ENCODE measurements at regions not wholly inside any gene's neighbourhood (a gene's known extent, or its start where the extent isn't known, plus 50 kb on each side); places are given as distances from the start of the nearest gene placed in this dataset.

- no peaks in the 10 kb centered on the region for H3K9me3 ChIP-seq
Measured at GRCh38 chr13:23996456-23996855, 99.2 kb upstream of the C1QTNF9B start.

GRCh38 chr13:23999424-23999823, 102.1 kb upstream of the C1QTNF9B start:
- Histone ChIP-seq H3K9me3 (no peaks in the 10 kb centered on the region), H3K36me3 (no peaks in the 10 kb centered on the region), H3K4me3 (no peak overlapping the region), H3K27me3 (0 out of 2 replicates have a peak, but pooled peaks cover 2% of the 10 kb centered on the region)
- no peak for DNase-seq

More at GRCh38 chr13:23996456-23996855, 99.2 kb upstream of the C1QTNF9B start:
- Histone ChIP-seq H3K4me3 (no peak overlapping the region), H3K36me3 (no peaks in the 10 kb centered on the region), H3K27me3 (no peaks in the 10 kb centered on the region)
- no peak for DNase-seq

- Histone ChIP-seq H3K36me3 (no peaks in the 10 kb centered on the region), H3K27me3 (0 out of 2 replicates have a peak, but pooled peaks cover 5% of the 10 kb centered on the region), H3K4me3 (no peak overlapping the region), H3K9me3 (no peaks in the 10 kb centered on the region)
- DNase-seq = no peak
Measured at GRCh38 chr13:24002206-24002815, 105.0 kb upstream of the C1QTNF9B start.

GRCh38 chr13:24004142-24004899, 107.0 kb upstream of the C1QTNF9B start:
- Histone ChIP-seq H3K27me3 (0 out of 2 replicates have a peak, but pooled peaks cover 5% of the 10 kb centered on the region), H3K4me3 (no peak overlapping the region), H3K9me3 (no peaks in the 10 kb centered on the region), H3K36me3 (no peaks in the 10 kb centered on the region)
- no peak for DNase-seq

- Histone ChIP-seq H3K4me3 (no peak overlapping the region), H3K27me3 (0 out of 2 replicates have a peak, but pooled peaks cover 5% of the 10 kb centered on the region), H3K36me3 (no peaks in the 10 kb centered on the region), H3K9me3 (no peaks in the 10 kb centered on the region)
- DNase-seq = no peak
Measured at GRCh38 chr13:24004971-24005370, 107.7 kb upstream of the C1QTNF9B start.

- Histone ChIP-seq H3K36me3 (no peaks in the 10 kb centered on the region), H3K9me3 (no peaks in the 10 kb centered on the region), H3K4me3 (no peak overlapping the region), H3K27me3 (0 out of 2 replicates have a peak, but pooled peaks cover 5% of the 10 kb centered on the region)
- no peak for DNase-seq
Measured at GRCh38 chr13:24005755-24006281, 108.5 kb upstream of the C1QTNF9B start.

GRCh38 chr13:24006520-24007248, 109.4 kb upstream of the C1QTNF9B start:
- Histone ChIP-seq H3K36me3 (no peaks in the 10 kb centered on the region), H3K4me3 (no peak overlapping the region), H3K27me3 (0 out of 2 replicates have a peak, but pooled peaks cover 5% of the 10 kb centered on the region), H3K9me3 (no peaks in the 10 kb centered on the region)
- DNase-seq = no peak

GRCh38 chr13:24007979-24008620, 110.8 kb upstream of the C1QTNF9B start:
- Histone ChIP-seq H3K36me3 (no peaks in the 10 kb centered on the region), H3K4me3 (no peak overlapping the region), H3K27me3 (0 out of 2 replicates have a peak, but pooled peaks cover 5% of the 10 kb centered on the region), H3K9me3 (no peaks in the 10 kb centered on the region)
- no peak for DNase-seq

- no peak overlapping the region for H3K4me3 ChIP-seq
- no peaks in the 10 kb centered on the region for H3K9me3 ChIP-seq
- 0 out of 2 replicates have a peak, but pooled peaks cover 5% of the 10 kb centered on the region for H3K27me3 ChIP-seq
- no peaks in the 10 kb centered on the region for H3K36me3 ChIP-seq
- DNase-seq = peak; percentile 28
Measured at GRCh38 chr13:24008679-24009078, 111.4 kb upstream of the C1QTNF9B start.

- no peaks in the 10 kb centered on the region for H3K36me3 ChIP-seq
- H3K4me3 ChIP-seq = no peak overlapping the region
- no peak for DNase-seq
Measured at GRCh38 chr13:24011266-24011665, 114.0 kb upstream of the C1QTNF9B start.

GRCh38 chr13:24012648-24013047, 115.3 kb upstream of the C1QTNF9B start:
- Histone ChIP-seq H3K36me3 (no peaks in the 10 kb centered on the region), H3K4me3 (no peak overlapping the region), H3K27me3 (no peaks in the 10 kb centered on the region), H3K9me3 (no peaks in the 10 kb centered on the region)
- no peak for DNase-seq

More at GRCh38 chr13:24011266-24011665, 114.0 kb upstream of the C1QTNF9B start:
- no peaks in the 10 kb centered on the region for H3K27me3 ChIP-seq
- no peaks in the 10 kb centered on the region for H3K9me3 ChIP-seq

- Histone ChIP-seq H3K9me3 (no peaks in the 10 kb centered on the region), H3K27me3 (no peaks in the 10 kb centered on the region), H3K36me3 (no peaks in the 10 kb centered on the region), H3K4me3 (no peak overlapping the region)
- DNase-seq = no peak
Measured at GRCh38 chr13:24013189-24013588, 115.9 kb upstream of the C1QTNF9B start.

- Histone ChIP-seq H3K36me3 (no peaks in the 10 kb centered on the region), H3K9me3 (no peaks in the 10 kb centered on the region), H3K4me3 (no peak overlapping the region), H3K27me3 (no peaks in the 10 kb centered on the region)
- no peak for DNase-seq
Measured at GRCh38 chr13:24016046-24016445, 118.7 kb upstream of the C1QTNF9B start.

GRCh38 chr13:24022568-24022967, 125.3 kb upstream of the C1QTNF9B start:
- Histone ChIP-seq H3K36me3 (no peaks in the 10 kb centered on the region), H3K9me3 (no peaks in the 10 kb centered on the region), H3K4me3 (no peak overlapping the region), H3K27me3 (no peaks in the 10 kb centered on the region)
- no peak for DNase-seq

GRCh38 chr13:24023073-24023472, 125.8 kb upstream of the C1QTNF9B start:
- Histone ChIP-seq H3K4me3 (no peak overlapping the region), H3K36me3 (no peaks in the 10 kb centered on the region), H3K27me3 (no peaks in the 10 kb centered on the region), H3K9me3 (no peaks in the 10 kb centered on the region)
- DNase-seq = no peak

- Histone ChIP-seq H3K9me3 (no peaks in the 10 kb centered on the region), H3K4me3 (no peak overlapping the region), H3K36me3 (no peaks in the 10 kb centered on the region), H3K27me3 (no peaks in the 10 kb centered on the region)
- no peak for DNase-seq
Measured at GRCh38 chr13:24027494-24027893, 130.2 kb upstream of the C1QTNF9B start.

Measured in MG63 (cell line).